GM21576 (cell line): ENCODE measurements at regions not wholly inside any gene's neighbourhood (a gene's known extent, or its start where the extent isn't known, plus 50 kb on each side); places are given as distances from the start of the nearest gene placed in this dataset.
"Not testable (repeated sequence)": the region's sequence is repeated elsewhere in the genome, so short reads cannot be mapped to it uniquely, and the experiment has no call there.

ENCODE experiments used
- ATAC-seq: cut with Tn5 transposase; IDR thresholded peaks from one replicate; pipeline ENCODE4 v1.9.1; 2021; ENCODE audit warnings: mild to moderate bottlenecking, moderate library complexity; ENCODE audit not compliant: unreplicated experiment

DNA sequence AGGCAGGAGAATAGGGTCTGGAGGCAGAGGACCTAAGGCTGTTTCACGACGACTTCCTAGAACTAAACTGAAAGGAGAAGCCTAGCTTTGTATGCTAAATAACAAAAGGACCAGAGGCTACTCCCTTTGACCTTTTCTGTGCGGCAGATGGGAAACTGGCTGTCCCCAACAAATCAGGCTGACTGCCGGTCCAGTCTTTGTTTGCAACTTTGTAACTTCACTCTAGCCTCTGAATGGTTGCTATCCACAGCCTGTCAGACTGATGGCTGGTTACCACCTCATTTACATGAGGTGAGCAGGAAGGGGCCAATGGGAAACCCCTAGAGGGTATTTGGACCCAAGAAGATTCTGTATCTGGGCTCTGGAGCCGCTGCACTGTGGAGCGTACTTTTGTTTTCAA is 132.6 kb upstream of the SHH start:
- ATAC-seq, result no peak

DNA sequence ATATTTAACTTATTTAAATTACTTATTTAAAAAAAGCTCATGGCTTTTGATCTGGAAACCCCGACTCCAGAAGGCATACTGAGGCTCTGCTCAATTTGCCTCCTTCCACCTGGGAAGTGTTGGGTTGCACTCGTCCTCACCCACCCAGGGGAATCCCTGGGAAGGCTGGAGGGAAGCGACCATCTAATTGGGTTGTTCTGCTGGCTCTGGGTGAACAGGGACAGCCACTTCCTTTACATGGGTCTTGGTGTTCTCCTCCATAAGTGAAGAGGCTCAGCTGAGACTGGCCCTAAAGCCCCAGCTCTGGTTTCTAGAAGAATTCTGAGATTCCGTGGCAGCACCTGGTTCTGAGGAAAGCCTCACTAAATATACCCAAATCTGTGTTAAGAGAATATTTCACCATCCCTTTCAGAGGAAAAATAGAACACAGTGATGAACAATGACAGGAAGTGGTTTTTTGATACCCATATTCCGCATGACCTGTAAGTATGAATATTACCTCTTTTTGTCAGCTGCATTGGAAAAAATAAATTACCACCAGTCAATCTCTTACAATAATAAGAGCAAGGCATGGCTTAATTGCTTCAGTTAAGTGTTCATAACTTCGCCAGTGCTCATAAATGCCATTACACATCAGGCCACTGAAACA is 131.1 kb upstream of the SHH start:
- no peak for ATAC-seq

- ATAC-seq, result no peak
Measured at GRCh38 chr7:155942226-155942950, 130.1 kb upstream of the SHH start.

DNA sequence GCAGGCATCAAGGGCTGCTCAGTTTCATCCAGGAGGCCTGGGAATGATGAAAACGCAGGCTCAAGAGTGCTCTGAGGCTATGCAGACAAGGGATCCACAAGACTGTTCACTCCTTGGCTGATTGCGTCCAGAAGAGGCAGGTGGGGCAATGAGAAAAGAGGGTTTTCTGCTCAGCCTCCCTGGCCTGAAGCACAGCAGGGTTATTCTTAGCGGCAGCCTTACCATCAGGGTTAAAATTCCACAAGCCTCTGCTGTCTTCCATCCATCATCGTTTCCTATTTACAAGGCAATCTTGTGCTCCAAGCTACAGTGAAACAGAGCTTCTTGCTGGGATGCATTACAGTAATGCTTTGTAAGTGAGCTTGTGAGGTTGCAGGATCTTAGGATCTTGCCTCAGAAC is 129.4 kb upstream of the SHH start:
- no peak for ATAC-seq

GRCh38 chr7:155939350-155939749 is 127.1 kb upstream of the SHH start:
- ATAC-seq, result no peak

DNA sequence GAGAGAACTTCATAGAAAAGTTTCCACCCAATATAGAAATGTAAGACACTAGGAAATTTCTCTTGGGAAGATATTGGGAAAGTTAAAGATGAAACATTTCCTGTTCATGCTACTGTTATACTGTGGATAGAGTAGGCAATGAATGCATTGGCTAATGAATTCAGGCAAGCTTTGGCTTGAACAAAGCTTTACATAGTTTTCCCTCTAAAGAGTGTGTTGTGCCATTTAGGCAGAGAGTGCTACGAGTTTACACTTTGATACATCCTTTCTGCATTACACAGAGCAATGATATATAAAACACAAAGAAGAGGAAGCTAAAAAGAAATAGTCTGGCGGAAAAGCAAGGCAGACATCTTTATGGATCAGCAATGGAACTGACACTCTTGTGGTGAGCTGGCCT is 125.9 kb upstream of the SHH start:
- ATAC-seq, result no peak

- ATAC-seq, result no peak
Measured at GRCh38 chr7:155935726-155936125, 123.5 kb upstream of the SHH start.

- no peak for ATAC-seq
Measured at GRCh38 chr7:155935005-155935557, 122.8 kb upstream of the SHH start.

- ATAC-seq, result not testable (repeated sequence)
Measured at GRCh38 chr7:155932324-155932723, 120.1 kb upstream of the SHH start.

- no peak for ATAC-seq
Measured at GRCh38 chr7:155931396-155932085, 119.3 kb upstream of the SHH start.

DNA sequence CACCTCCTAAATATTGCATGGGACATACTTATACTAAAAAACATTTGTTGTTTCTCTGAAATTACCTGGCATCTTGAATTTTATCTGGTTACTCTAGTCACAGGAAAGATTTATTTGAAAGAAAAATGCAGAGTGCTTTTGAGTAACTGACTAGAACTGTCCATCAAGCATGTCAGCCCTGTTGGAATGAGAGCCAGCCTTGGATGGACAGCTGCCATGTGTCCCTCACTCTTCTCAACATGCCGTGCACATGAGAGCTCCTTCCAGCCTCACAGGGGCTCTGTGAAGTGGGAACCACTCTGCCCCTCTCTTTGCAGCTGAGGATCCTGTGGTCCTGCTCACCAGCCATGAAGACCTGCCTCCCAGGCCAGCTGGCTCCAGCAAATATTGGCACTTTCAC is 118.3 kb upstream of the SHH start:
- no peak for ATAC-seq

DNA sequence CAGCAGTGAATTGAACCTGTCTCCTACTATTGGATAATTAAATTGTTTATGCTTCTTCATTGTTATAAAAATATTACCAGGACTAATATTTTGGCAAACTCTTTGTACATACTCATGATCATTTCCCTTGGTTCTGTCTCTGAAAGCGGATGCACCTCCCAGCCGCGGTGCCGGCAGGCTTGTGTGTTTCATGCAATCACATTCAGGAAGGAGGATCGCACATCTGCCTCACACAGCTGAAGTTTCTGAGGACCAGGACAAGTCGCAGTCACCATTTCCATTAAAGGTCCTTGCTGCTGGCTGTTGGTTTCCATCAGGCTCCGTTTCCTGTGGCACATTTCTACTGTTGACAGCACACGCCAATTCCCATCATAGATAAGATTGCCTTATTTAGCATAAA is 117.8 kb upstream of the SHH start:
- ATAC-seq, result no peak

GRCh38 chr7:155928583-155928982 is 116.3 kb upstream of the SHH start:
- ATAC-seq, result no peak

DNA sequence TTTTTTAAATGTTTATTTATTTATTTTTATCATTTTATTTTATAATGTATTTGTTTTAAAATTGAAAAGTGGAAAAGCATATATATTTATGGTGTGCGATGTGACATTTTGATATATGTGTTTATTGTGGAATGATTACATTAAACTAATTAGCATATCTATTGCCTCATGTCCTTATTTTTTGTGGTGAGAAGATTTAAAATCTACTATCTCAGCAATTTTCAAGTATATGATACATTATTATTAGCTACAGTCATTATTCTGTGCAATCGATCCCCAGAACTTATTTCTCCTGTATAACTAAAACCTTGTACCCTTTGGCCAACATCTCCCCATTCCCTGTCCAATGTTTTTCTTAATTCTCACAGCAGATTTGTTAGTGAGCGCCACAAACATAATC is 115.6 kb upstream of the SHH start:
- no peak for ATAC-seq

DNA sequence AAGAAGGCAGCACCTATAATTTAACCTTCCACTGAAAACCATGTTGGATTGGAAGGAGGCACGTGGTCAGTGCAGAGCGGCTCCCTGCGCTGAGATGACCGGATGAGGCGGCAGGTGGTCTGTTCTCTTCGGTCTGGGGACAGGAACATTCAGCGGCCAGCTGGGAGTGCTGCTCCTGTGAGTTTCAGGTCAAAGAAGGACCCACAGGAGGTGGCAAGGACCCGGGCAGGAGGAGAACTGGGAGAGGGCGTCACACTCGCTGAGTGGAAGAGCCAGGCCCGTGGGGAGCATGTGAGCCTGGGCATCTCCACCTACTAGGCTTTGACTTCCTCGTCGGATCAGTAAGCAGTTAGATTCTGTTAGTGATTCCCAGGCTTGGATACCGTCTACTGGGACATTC is 113.4 kb upstream of the SHH start:
- ATAC-seq, result no peak

DNA sequence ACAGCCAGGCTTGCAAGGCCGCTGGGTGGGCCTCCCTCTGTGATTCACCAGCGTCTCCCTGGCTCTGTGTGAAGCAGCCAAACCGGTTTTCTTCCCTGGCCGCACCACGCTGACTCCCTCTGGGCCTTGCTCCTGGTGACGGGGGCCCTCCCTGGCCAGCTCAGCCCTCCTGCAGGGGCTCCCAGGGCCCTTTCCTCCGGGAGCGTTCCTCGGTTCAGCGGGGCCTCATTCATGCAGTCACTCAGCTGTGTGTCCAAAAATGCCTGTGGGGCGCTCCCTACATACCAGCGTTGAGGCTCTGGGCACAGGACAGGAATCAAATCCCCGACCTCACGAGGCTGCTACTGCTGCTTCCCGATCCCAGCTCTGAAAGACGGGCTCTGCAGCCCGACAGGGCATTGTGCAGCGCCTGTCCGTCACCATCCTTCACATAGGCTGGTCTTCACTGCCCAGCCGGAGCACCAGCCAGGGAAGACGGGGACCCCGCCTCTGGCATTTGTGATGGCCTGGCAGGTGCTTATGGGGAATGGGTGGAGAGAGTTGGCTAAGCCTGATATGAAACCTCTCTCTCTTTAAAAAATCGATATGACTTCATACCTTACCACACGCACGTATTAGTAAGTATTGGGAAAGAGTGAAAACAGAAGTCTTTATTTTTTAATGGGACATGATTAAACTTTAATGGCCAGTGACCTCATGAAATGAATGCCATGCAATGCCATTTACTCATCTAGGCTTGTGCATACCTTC is 110.0 kb upstream of the SHH start:
- ATAC-seq, result no peak

DNA sequence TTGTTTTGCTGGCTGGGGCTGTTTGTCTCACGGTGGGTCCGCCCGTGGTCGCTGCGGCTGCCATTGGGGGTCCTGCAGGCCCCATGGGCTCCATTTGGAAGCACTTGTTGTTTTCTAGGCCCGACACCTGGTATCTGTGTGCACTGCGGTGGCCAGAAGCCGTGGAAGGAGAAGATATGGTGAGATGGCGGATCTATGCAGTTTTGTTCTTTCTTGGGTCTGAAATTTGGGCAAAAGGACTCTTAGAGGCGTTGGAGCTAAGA is 109.5 kb upstream of the SHH start:
- no peak for ATAC-seq

DNA sequence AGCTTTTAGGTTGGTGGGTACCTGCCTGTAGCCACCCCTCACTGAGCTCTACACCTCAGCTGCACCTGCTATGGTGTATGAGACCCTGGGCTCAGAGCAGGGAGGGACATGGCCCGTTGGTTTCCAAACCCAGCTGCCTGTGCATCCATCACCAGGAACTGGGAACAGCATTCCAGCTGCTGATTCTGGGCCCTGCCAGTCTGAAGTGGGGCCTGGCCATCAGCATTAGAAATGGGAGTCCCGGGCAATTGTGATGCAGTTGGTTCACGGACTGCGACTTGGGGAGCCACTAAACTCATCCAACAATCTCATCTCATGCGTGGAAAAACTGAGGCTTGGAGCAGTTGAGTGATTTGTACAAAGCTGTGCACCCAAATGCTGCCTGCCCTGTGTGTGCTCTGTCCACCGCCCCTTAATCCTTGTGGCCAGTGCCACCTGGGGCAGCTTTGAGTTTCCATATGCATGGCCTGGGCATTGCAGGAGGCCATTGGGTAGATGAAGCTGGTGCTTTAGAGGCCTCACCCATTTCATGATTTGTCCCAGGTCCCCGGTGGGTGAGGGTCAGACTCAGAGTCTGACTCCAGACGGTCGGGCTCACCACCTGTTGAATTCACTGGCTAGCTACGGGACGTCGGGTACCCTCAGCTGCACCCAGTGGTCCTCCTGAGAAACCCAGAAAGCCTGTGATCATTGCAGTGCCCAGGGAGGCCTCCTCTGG is 109.0 kb upstream of the SHH start:
- ATAC-seq, result no peak

DNA sequence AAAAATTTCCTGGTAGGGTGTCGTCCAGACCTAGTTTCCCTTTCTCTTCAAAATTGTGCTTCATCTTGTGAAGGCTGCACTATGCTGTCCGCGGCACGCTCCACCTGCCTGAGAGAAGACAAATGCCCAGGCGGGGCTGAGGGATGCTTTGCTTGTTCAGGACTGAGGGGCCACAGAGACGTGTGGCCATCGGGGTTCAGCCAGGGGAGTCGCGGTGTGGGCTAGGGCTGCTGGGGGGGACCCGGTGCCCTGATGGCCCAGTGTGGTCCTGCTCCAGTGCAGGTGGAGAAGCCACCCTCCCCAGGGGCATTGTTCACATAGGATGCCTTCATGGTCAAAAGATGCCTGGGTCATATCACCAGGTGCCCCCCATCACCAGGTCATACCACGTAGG is 107.8 kb upstream of the SHH start:
- ATAC-seq, result no peak

GRCh38 chr7:155919391-155920067 is 107.3 kb upstream of the SHH start:
- no peak for ATAC-seq
